Erythroblast (primary cell): ENCODE measurements at regions not wholly inside any gene's neighbourhood (a gene's known extent, or its start where the extent isn't known, plus 50 kb on each side); places are given as distances from the start of the nearest gene placed in this dataset.

Experiments used
- GATA1 ChIP-seq: IDR thresholded peaks from 2 replicates; pipeline ENCODE4 v1.6.1; 2011; ENCODE audit warnings: low read depth, mild to moderate bottlenecking, control low read depth, low read length, moderate library complexity
- POLR2A ChIP-seq: IDR thresholded peaks from 2 replicates; pipeline ENCODE4 v1.6.1; 2011; ENCODE audit warnings: mild to moderate bottlenecking, low read length

DNA sequence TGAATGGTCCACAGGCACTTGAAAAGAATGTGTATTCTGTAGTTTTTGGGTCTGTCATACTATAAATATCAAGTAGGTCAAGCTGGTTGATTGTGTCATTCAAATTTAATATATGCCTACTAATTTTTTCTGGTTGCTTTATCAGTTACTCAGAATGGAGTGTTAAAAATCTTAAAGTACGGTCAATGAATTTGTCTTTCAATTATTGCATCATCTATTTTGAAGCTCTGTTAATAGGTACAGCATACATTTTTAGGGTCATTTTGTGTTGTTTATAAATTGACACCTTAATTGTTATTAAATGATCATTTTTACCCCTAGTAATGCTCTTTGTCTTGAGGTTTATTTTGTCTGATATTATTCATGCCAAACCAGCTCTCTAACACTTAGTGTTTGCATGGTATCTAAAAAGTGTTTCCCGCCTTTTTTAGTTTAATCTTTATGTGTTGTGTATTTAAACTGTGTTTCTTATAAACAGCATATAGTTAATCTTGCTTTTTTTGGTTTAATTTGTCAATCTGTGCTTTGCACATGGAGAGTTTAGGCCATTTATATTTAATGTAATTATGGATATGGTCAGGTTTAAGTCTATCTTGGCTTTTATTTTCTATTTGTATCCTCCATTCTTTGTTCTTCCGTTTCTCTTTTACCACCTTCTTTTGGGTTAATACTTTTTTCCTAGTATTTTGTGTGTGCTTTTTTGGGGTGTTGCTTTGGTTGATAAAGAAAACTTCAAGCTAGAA is 204.9 kb upstream of the EEF2KMT start:
- TF ChIP-seq POLR2A, result no peak
- no peak for TF ChIP-seq GATA1
